ENCODE measurements at regions not wholly inside any gene's neighbourhood (a gene's known extent, or its start where the extent isn't known, plus 50 kb on each side); places are given as distances from the start of the nearest gene placed in this dataset.
A peak's percentile ranks its signal among the peaks of the same experiment; 100 is the strongest.

DNA sequence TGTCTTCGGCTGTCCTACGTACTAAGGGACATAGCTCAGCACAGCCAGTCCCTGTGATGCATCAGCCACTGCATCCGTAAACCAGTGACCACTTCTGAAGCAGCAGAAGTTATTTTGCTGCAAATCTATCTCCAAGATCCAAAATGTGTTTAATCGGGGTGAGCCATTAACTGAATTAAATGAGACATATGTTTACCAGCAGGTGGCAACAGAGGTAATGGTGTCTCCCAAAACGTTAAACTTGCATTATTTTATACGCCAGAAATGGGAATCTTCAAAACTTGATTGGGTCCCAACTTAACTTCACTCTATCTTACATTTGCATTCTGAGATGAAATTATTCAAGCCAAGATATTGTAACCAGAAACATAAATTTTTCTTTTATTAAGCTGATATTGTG lies 75.3 kb upstream of the BOC start:
- Histone ChIP-seq H3K14ac (replicated peaks; ENCODE audit: low read depth, low read length) (no peak overlapping the region), H3K4me3 (ENCODE audit: insufficient read depth, low read depth, low read length) (no peak overlapping the region), H2AFZ (replicated peaks; ENCODE audit: low read length, poor library complexity) (no peak overlapping the region), H2BK5ac (ENCODE audit: low read depth, low read length, poor library complexity, severe bottlenecking) (no peak overlapping the region), H4K8ac (ENCODE audit: low read depth in 2 of 2, low read length in 2 of 2) (no peak overlapping the region), H3K4me1 (ENCODE audit: control insufficient read depth, insufficient read depth, low read length) (peaks cover 4% of the 10 kb centered on the region; the same call in 1 of the 2 replicates), H2AK9ac (replicated peaks; ENCODE audit: low read depth, low read length, poor library complexity) (no peak overlapping the region), H2AK5ac (ENCODE audit: low read depth, low read length) (peak overlapping the region; percentile 63; the same call in 1 of the 2 replicates), H3K36me3 (ENCODE audit: control insufficient read depth, insufficient read depth, low read length) (no peaks in the 10 kb centered on the region), H3K9me1 (ENCODE audit: insufficient read depth, low read length) (no peaks in the 10 kb centered on the region), H2BK15ac (ENCODE audit: low read depth, low read length) (no peak overlapping the region), H3K18ac (ENCODE audit: low read depth, low read length) (no peak overlapping the region), H4K5ac (ENCODE audit: low read depth, low read length) (no peak overlapping the region), H3K56ac (ENCODE audit: extremely low read depth, insufficient read depth, low read length) (no peak overlapping the region), H3K27ac (ENCODE audit: insufficient read depth, low read length) (peak overlapping the region; percentile 8; the same call in 1 of the 2 replicates), H3K9me3 (ENCODE audit: control insufficient read depth, insufficient read depth, low read length) (no peaks in the 10 kb centered on the region), H3K27me3 (ENCODE audit: control insufficient read depth, insufficient read depth, low read length) (peaks cover 3% of the 10 kb centered on the region), H4K91ac (ENCODE audit: insufficient read depth, low read depth, low read length) (no peak overlapping the region), H3K4ac (ENCODE audit: low read depth, low read length) (no peak overlapping the region), H3K4me2 (ENCODE audit: low read depth, low read length) (no peak overlapping the region), H3K79me1 (ENCODE audit: low read depth in 1 of 2, low read length in 2 of 2) (no peaks in the 10 kb centered on the region), H4K20me1 (ENCODE audit: insufficient read depth, low read length) (0 out of 2 replicates have a peak, but pooled peaks cover 5% of the 10 kb centered on the region), H2BK120ac (ENCODE audit: low read depth, low read length) (no peak overlapping the region), H2BK20ac (ENCODE audit: low read depth, low read length) (no peak overlapping the region), H3K23ac (ENCODE audit: low read depth, low read length) (no peak overlapping the region), H3K9ac (ENCODE audit: low read depth, low read length) (no peak overlapping the region)
- dilution Hi-C loops (cut with HindIII; ENCODE audit: low sequenced_read_pairs, unreplicated experiment) (no loop called here), intact Hi-C loops (cut with micrococcal nuclease) (loop anchor here (1.0 to 10.0 kb wide), 3 partner anchors 76 to 152 kb away; partner anchors contain the start of gene BOC), in situ Hi-C loops (cut with MboI; ENCODE audit: low sequenced_read_pairs) (no loop called here)
- POLR2A ChIA-PET (ENCODE audit: unreplicated experiment) = interaction anchor here (0.6 kb wide), 1 partner anchor 273 kb away, joined by 12 read pairs; no protein-coding TSS in a partner anchor
- WGBS, 2 experiments (ENCODE audit: extremely low coverage in 2 of 2, insufficient read length in 1 of 2) = no CpG with 5 or more reads among the region's 6 CpGs
- CTCF ChIA-PET = interaction anchor here (1.5 kb wide), 1 partner anchor 152 kb away, joined by 5 read pairs; no protein-coding TSS in a partner anchor
- peak; percentile 27 for DNase-seq
- peak; percentile 21; the same call in 1 of the 2 replicates for ATAC-seq (ENCODE audit: low read depth)
- no TSS peak for BruUV-seq (replicated peaks)
- TF ChIP-seq RCOR1 (IDR thresholded peaks at IDR 0.05; ENCODE audit: insufficient replicate concordance, low read length) = no peak
- no peak for TF ChIP-seq MXI1 (IDR thresholded peaks at IDR 0.05; ENCODE audit: borderline replicate concordance, low read depth, low read length)
- no peak for TF ChIP-seq NFE2L2 (IDR thresholded peaks at IDR 0.05; ENCODE audit: low read depth, low read length)
- TF ChIP-seq CEBPB (IDR thresholded peaks at IDR 0.05; ENCODE audit: low read depth, low read length) = no peak
- no peak for TF ChIP-seq CHD1 (IDR thresholded peaks at IDR 0.05; ENCODE audit: low read depth, low read length)
- peak; percentile 58 for TF ChIP-seq RAD21 (IDR thresholded peaks at IDR 0.05; ENCODE audit: low read length)
- peak; percentile 66 for TF ChIP-seq SMC3 (IDR thresholded peaks at IDR 0.05; ENCODE audit: low read depth, low read length)
- TF ChIP-seq MAFK (IDR thresholded peaks at IDR 0.05; ENCODE audit: low read depth, low read length) = no peak
- no peak for TF ChIP-seq BHLHE40 (IDR thresholded peaks at IDR 0.05; ENCODE audit: low read depth, low read length)
- no peak for TF ChIP-seq RFX5 (IDR thresholded peaks at IDR 0.05; ENCODE audit: low read depth, low read length)
- no peak for TF ChIP-seq POLR2A (IDR thresholded peaks at IDR 0.05; ENCODE audit: low read depth, low read length)
- TF ChIP-seq, protein P1, sequence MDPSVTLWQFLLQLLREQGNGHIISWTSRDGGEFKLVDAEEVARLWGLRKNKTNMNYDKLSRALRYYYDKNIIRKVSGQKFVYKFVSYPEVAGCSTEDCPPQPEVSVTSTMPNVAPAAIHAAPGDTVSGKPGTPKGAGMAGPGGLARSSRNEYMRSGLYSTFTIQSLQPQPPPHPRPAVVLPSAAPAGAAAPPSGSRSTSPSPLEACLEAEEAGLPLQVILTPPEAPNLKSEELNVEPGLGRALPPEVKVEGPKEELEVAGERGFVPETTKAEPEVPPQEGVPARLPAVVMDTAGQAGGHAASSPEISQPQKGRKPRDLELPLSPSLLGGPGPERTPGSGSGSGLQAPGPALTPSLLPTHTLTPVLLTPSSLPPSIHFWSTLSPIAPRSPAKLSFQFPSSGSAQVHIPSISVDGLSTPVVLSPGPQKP (IDR thresholded peaks at IDR 0.05; ENCODE audit: borderline replicate concordance, low read depth, low read length) = no peak
- TF ChIP-seq FOS (IDR thresholded peaks at IDR 0.05; ENCODE audit: low read depth, low read length) = no peak
- TF ChIP-seq, protein P2, sequence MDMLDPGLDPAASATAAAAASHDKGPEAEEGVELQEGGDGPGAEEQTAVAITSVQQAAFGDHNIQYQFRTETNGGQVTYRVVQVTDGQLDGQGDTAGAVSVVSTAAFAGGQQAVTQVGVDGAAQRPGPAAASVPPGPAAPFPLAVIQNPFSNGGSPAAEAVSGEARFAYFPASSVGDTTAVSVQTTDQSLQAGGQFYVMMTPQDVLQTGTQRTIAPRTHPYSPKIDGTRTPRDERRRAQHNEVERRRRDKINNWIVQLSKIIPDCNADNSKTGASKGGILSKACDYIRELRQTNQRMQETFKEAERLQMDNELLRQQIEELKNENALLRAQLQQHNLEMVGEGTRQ (IDR thresholded peaks at IDR 0.05; ENCODE audit: low read depth, low read length) = no peak
- TF ChIP-seq, protein P3, sequence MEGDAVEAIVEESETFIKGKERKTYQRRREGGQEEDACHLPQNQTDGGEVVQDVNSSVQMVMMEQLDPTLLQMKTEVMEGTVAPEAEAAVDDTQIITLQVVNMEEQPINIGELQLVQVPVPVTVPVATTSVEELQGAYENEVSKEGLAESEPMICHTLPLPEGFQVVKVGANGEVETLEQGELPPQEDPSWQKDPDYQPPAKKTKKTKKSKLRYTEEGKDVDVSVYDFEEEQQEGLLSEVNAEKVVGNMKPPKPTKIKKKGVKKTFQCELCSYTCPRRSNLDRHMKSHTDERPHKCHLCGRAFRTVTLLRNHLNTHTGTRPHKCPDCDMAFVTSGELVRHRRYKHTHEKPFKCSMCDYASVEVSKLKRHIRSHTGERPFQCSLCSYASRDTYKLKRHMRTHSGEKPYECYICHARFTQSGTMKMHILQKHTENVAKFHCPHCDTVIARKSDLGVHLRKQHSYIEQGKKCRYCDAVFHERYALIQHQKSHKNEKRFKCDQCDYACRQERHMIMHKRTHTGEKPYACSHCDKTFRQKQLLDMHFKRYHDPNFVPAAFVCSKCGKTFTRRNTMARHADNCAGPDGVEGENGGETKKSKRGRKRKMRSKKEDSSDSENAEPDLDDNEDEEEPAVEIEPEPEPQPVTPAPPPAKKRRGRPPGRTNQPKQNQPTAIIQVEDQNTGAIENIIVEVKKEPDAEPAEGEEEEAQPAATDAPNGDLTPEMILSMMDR (conservative IDR thresholded peaks at IDR 0.05; ENCODE audit: low read depth, low read length) = peak; percentile 47
- TF ChIP-seq MAZ (IDR thresholded peaks at IDR 0.05; ENCODE audit: borderline replicate concordance, low read depth, low read length) = no peak

All from IMR-90 (cell line).